Activated naive CD4-positive, alpha-beta T cell treated with anti-CD3 and anti-CD28 coated beads, Interleukin-2, amount 50 U/mL, for 24 hours (primary cell): ENCODE measurements at regions not wholly inside any gene's neighbourhood (a gene's known extent, or its start where the extent isn't known, plus 50 kb on each side); places are given as distances from the start of the nearest gene placed in this dataset.

ENCODE experiments used
- H3K27ac Mint-ChIP-seq: one replicate; pipeline ENCODE4 v1.8.0; 2021; ENCODE audit warnings: mild to moderate bottlenecking, mixed read lengths
- H3K27me3 Mint-ChIP-seq: one replicate; pipeline ENCODE4 v1.8.0; 2021; ENCODE audit warnings: mixed read lengths
- H3K36me3 Mint-ChIP-seq: one replicate; pipeline ENCODE4 v1.8.0; 2021; ENCODE audit warnings: mixed read lengths
- H3K4me1 Mint-ChIP-seq: one replicate; pipeline ENCODE4 v1.8.0; 2021; ENCODE audit warnings: mixed read lengths
- H3K4me3 Mint-ChIP-seq: one replicate; pipeline ENCODE4 v1.8.0; 2021; ENCODE audit warnings: mild to moderate bottlenecking, mixed read lengths
- H3K9me3 Mint-ChIP-seq: one replicate; pipeline ENCODE4 v1.8.0; 2021; ENCODE audit warnings: mixed read lengths

DNA sequence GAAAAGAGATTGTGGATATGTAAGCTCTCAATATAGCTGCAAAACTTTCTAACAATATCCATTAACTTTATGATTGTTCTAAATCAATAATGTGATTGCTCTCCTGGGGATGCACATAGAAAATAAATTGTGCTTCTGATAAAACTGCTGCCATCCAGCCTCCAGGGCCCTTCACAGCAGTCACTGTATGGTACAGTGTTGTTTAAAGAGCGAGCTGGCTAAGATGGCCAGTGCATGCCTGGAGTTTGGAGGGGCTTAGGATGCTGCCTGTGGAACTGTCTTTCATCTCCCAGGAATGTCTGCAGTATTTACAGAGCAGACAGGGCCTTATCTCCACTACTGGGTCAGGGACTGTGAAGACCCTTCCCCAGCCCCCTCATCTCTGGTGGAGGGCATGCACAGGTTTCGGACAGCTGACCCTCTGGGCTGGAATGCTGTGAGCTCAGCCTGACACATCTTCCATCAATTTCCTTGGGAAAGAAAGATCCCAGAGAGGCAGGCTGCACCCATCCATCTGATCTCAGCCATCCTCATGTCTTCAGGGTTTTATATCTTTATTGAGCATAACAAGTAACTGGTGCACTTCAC, 137.0 kb downstream of the PLPP3 start:
- Mint-ChIP-seq H3K27me3 (no peaks in the 10 kb centered on the region), H3K27ac (no peak overlapping the region), H3K4me3 (no peak overlapping the region), H3K9me3 (no peaks in the 10 kb centered on the region), H3K4me1 (no peaks in the 10 kb centered on the region), H3K36me3 (no peaks in the 10 kb centered on the region)

- Mint-ChIP-seq H3K27me3 (no peaks in the 10 kb centered on the region), H3K4me1 (no peaks in the 10 kb centered on the region), H3K36me3 (no peaks in the 10 kb centered on the region), H3K4me3 (no peak overlapping the region), H3K9me3 (no peaks in the 10 kb centered on the region), H3K27ac (no peak overlapping the region)
These were observed 137.8 kb downstream of the PLPP3 start for GRCh38 chr1:56441601-56442000.

DNA sequence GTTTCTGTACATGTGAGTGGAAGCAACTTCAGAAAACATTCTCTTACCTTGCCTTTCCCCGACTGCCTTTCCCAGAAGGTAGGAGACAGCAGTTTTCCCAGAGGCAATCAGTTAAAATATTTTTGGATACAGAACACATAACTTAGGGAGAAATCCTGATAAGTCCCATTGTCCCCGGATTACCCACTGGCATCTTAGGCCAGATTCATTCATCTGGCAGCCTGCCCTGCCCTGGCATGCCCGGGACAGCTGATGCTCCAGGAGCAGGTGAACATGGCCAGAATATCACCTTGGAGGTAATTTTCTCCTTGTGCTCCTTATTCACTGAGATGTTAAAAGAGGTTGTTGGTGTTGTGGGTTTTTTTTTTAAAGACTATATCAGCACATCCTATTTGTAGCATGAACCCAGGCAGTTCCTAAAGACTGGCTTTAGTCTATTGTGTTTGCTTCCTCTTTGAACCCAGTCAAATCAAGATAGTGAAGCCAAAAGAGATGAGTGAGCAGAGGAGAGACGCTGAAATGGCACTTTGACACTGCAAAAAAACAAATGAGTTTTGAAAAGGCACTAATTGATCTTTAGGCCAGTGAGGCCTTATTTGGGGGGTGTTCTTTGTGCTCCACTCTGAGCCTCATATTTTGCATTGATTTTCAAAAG, 139.6 kb downstream of the PLPP3 start:
- Mint-ChIP-seq H3K4me3 (no peak overlapping the region), H3K36me3 (no peaks in the 10 kb centered on the region), H3K27ac (no peak overlapping the region), H3K9me3 (no peaks in the 10 kb centered on the region), H3K4me1 (no peaks in the 10 kb centered on the region), H3K27me3 (no peaks in the 10 kb centered on the region)

DNA sequence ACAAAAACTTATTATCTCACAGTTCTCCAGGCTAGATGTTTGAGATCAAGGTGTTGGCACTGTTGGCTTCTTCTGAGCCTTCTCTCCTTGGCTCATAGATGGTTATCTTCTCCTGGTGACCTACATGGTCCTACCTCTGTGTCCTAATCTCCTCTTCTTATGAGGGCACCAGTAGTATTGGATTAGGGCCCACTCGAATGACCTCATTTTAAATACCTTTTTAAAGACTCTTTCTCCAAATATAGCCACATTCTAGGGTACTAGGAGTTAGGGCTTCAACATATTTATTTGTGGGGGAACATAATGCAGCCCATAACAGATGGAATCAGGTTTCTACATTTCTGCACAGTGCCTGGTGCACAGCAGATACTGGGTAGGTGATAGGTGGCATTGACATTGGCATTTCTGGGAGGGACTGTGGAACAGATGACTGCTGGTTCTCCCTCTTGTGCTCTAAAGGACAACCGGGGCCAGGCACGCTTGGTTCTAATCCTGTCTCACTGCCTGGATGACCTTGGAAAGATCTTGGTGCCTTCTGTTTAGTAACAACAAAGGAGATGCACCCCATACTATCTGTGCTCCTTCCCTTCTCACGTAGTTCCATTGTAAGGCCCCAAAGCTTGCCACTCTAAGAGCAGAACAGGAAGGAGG, 140.3 kb downstream of the PLPP3 start:
- Mint-ChIP-seq H3K36me3 (no peaks in the 10 kb centered on the region), H3K4me1 (no peaks in the 10 kb centered on the region), H3K4me3 (no peak overlapping the region), H3K27me3 (no peaks in the 10 kb centered on the region), H3K9me3 (no peaks in the 10 kb centered on the region), H3K27ac (no peak overlapping the region)

- Mint-ChIP-seq H3K9me3 (no peaks in the 10 kb centered on the region), H3K36me3 (no peaks in the 10 kb centered on the region), H3K27ac (no peak overlapping the region), H3K4me3 (no peak overlapping the region), H3K27me3 (no peaks in the 10 kb centered on the region), H3K4me1 (no peaks in the 10 kb centered on the region)
These were observed 141.4 kb downstream of the PLPP3 start for GRCh38 chr1:56437959-56438358.

GRCh38 chr1:56436912-56437417, 142.4 kb downstream of the PLPP3 start:
- no peaks in the 10 kb centered on the region for H3K4me1 Mint-ChIP-seq
- no peak overlapping the region for H3K4me3 Mint-ChIP-seq
- H3K36me3 Mint-ChIP-seq = no peaks in the 10 kb centered on the region
- H3K27ac Mint-ChIP-seq = no peak overlapping the region
- H3K9me3 Mint-ChIP-seq = no peaks in the 10 kb centered on the region
- H3K27me3 Mint-ChIP-seq = no peaks in the 10 kb centered on the region

DNA sequence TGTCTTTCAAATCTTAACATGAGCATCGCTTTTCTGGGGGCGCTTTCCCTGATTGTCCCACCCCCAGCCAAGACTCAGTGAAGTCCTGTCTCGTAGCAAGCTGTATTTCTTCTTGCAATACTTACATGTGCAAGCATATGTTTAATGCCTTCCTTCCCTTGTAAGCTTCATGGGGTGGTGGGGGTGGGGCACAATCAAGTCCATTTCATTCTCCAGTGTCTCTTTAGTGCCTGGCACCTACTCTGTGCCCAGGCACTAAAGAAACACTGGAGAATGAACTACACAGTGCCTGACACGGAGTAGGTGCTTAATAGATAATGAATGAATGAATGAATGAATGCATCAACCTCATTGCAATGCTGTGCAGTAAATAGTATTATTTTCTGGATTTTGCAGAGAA, 143.1 kb downstream of the PLPP3 start:
- Mint-ChIP-seq H3K9me3 (no peaks in the 10 kb centered on the region), H3K27ac (no peak overlapping the region), H3K36me3 (no peaks in the 10 kb centered on the region), H3K4me1 (no peaks in the 10 kb centered on the region), H3K27me3 (no peaks in the 10 kb centered on the region), H3K4me3 (no peak overlapping the region)

DNA sequence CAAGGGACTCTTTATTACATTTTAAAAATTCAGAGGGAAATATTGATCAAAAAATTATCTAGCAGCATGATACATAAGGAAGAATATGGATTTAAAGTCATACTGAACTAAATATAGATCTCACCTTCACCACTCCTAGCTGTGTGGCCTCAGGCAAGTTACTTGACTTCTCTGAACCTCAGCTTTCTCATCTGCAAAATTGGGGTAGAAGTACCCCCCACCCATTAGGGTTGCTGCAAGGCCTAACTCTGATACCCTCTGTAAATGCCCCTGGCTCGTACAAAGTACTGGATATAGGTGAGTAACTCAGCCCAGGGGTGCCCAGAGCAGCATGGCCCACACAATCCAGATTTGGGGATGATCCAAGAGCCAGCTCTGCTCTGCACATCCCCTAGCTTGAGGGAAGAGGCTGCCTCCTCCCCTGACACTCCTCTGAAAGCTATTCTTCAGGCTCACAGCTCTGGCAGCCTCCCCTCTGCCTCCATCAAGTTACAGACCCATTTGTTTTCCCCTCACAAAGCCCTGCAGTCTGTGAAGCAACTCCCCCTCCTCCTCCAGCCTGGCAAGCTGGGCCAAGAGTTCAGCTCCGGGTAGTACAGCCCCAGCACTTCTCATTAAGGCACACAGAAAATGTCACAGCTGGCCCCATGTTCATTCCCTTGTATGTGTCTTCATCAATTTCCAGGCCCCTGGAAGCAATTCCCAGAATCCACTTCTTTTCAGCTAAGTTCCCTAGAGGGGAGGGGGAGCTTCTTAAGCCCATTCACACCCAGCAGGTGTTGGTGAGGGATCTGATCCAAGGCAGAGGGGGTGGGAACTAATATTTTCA, 143.7 kb downstream of the PLPP3 start:
- no peaks in the 10 kb centered on the region for H3K27me3 Mint-ChIP-seq
- H3K9me3 Mint-ChIP-seq = no peaks in the 10 kb centered on the region
- H3K4me1 Mint-ChIP-seq = no peaks in the 10 kb centered on the region
- H3K36me3 Mint-ChIP-seq = no peaks in the 10 kb centered on the region
- H3K27ac Mint-ChIP-seq = no peak overlapping the region
- no peak overlapping the region for H3K4me3 Mint-ChIP-seq

DNA sequence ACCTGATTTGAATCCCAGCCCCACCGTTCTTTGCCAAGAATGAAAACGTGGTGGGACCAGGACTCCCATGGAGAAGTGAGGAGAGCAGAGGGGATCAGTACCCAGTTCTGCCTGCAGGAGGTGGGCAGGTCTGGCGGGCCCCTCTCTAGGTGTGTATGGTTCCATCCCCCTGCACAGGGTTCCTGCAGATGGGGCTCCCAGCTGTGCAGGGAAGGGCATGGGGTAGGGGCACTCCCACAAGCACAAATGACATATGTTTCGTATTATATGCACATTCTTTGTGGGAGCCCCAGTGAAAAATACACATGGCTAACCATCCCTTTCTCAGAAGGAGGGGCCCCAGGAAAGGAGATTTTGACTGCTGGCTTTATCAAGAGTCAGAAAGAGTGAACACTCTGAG, 144.6 kb downstream of the PLPP3 start:
- Mint-ChIP-seq H3K27me3 (no peaks in the 10 kb centered on the region), H3K4me3 (no peak overlapping the region), H3K36me3 (no peaks in the 10 kb centered on the region), H3K27ac (no peak overlapping the region), H3K9me3 (no peaks in the 10 kb centered on the region), H3K4me1 (no peaks in the 10 kb centered on the region)

- Mint-ChIP-seq H3K27ac (no peak overlapping the region), H3K4me3 (no peak overlapping the region)
These were observed 145.3 kb downstream of the PLPP3 start for GRCh38 chr1:56434025-56434424.

GRCh38 chr1:56433056-56433577, 146.2 kb downstream of the PLPP3 start:
- no peak overlapping the region for H3K4me3 Mint-ChIP-seq
- H3K9me3 Mint-ChIP-seq = no peaks in the 10 kb centered on the region
- H3K27ac Mint-ChIP-seq = no peak overlapping the region
- H3K36me3 Mint-ChIP-seq = no peaks in the 10 kb centered on the region
- H3K4me1 Mint-ChIP-seq = no peaks in the 10 kb centered on the region
- no peaks in the 10 kb centered on the region for H3K27me3 Mint-ChIP-seq

More at GRCh38 chr1:56434025-56434424, 145.3 kb downstream of the PLPP3 start:
- H3K4me1 Mint-ChIP-seq = no peaks in the 10 kb centered on the region
- no peaks in the 10 kb centered on the region for H3K36me3 Mint-ChIP-seq
- no peaks in the 10 kb centered on the region for H3K27me3 Mint-ChIP-seq
- no peaks in the 10 kb centered on the region for H3K9me3 Mint-ChIP-seq

DNA sequence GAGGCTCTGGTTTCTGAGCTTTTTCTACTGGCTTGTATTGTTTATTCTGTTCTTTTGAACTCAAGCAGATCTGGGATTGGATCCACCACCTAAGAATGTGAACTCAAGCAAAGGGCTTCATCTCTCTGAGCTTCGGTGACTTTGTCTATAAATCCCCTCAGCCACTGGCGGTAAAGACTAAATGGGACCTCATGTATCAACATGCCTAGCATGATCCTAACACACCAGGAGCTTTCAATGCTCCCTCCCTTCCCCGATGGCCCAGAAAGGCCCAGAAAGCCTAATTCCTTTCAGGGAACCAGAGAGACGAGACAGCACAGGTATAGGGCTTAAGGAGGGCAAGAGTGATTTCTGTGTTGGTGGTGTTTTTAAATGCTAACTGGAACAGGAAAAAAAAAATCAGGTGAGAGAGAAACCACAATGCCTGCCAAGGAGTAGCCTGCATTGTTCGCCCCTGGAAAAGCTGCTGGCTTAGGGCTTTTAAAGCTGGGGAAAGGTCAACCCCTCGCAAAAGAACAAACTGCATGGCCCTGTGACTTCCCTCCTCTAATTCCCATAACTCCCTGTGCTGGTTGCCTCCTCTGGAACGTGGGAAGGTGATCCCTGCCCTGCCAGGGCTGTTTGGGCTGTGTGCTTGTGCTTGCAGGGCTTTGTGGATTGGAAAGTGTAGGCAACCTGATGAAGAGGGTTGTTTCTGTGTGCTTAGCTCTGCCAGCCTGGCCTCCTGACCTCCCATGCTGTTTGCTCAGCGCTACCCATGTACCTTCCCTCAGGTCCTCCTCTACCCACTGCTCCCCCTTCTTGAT, 147.0 kb downstream of the PLPP3 start:
- peaks cover 2% of the 10 kb centered on the region for H3K27me3 Mint-ChIP-seq
- H3K27ac Mint-ChIP-seq = no peak overlapping the region
- no peaks in the 10 kb centered on the region for H3K4me1 Mint-ChIP-seq
- no peak overlapping the region for H3K4me3 Mint-ChIP-seq
- no peaks in the 10 kb centered on the region for H3K9me3 Mint-ChIP-seq
- no peaks in the 10 kb centered on the region for H3K36me3 Mint-ChIP-seq

- Mint-ChIP-seq H3K4me1 (no peaks in the 10 kb centered on the region), H3K9me3 (peaks cover 5% of the 10 kb centered on the region), H3K36me3 (no peaks in the 10 kb centered on the region), H3K27ac (no peak overlapping the region), H3K27me3 (peaks cover 4% of the 10 kb centered on the region), H3K4me3 (no peak overlapping the region)
These were observed 149.1 kb downstream of the PLPP3 start for GRCh38 chr1:56430141-56430839.

- Mint-ChIP-seq H3K4me1 (no peaks in the 10 kb centered on the region), H3K36me3 (no peaks in the 10 kb centered on the region), H3K9me3 (peaks cover 5% of the 10 kb centered on the region), H3K4me3 (no peak overlapping the region), H3K27ac (no peak overlapping the region), H3K27me3 (peaks cover 4% of the 10 kb centered on the region)
These were observed 150.1 kb downstream of the PLPP3 start for GRCh38 chr1:56429288-56429687.
